GM18868 (cell line): ENCODE measurements at regions not wholly inside any gene's neighbourhood (a gene's known extent, or its start where the extent isn't known, plus 50 kb on each side); places are given as distances from the start of the nearest gene placed in this dataset.
"Not testable (repeated sequence)": the region's sequence is repeated elsewhere in the genome, so short reads cannot be mapped to it uniquely, and the experiment has no call there.

Source experiments
- ATAC-seq: cut with Tn5 transposase; IDR thresholded peaks from one replicate; pipeline ENCODE4 v1.9.1; 2021; ENCODE audit warnings: mild to moderate bottlenecking, moderate library complexity; ENCODE audit not compliant: unreplicated experiment

- ATAC-seq = no peak
Observed at GRCh38 chr19:23597661-23598060, 89.4 kb downstream of the ZNF675 start.

DNA sequence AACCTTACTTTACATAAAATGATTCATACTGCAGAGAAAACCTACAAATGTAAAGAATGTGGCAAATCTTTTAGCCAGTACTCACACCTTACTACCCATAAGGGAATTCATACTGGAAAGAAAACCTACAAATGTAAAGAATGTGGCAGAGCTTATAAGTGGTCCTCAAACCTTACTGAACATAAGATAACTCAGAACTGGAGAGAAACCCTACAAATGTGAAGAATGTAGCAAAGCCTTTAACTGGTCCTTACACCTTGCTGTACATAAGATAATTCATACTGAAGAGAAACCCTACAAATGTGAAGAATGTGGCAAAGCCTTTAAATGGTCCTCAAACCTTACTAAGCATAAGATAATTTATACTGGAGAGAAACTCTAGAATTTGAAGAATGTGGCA lies 90.1 kb downstream of the ZNF675 start:
- ATAC-seq = no peak

- not testable (repeated sequence) for ATAC-seq
Observed at GRCh38 chr19:23594311-23594710, 92.7 kb downstream of the ZNF675 start.

- ATAC-seq = no peak
Observed at GRCh38 chr19:23587546-23587945, 99.5 kb downstream of the ZNF675 start.

- ATAC-seq = no peak
Observed at GRCh38 chr19:23577501-23577900, 109.5 kb downstream of the ZNF675 start.

DNA sequence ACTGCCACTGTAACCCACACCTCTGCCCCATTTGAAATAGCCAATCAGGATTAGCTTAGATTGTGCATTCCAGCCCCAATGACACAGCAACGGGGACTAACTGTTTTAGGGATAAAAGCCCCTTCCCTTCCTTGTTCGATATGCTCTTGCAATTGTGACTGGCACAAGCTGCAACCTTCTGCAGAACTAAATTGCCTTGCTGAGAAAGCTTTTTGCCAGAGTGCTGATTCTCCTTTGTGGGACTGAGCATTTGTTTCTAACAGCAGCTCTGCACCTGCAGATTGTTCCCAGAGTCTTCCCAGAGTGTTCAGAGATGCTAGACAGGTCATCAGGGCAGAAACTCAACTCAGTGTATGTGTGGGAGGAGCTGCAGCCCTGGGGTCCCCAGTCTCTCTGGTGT lies 115.8 kb downstream of the ZNF675 start:
- ATAC-seq = no peak

- ATAC-seq = not testable (repeated sequence)
Observed at GRCh38 chr19:23568116-23568515, 118.9 kb downstream of the ZNF675 start.

DNA sequence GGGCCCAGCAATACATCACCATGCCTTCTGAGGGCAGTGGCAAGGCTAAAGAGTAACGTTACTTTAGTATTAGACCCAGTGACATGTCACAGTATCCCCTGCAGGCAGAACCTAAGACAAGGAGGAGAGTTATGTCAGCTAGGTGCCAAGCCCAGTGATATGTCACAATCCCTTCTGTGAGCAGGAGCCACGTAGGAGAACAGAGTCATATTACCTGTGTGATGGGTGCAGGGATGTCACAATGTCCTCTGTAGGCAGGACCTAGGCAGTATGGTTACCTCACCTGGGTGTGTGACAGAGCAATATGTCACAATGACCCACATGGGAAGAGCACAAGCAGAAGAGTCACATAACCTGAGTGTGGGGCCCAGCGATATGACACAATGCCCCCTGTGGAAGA lies 121.8 kb downstream of the ZNF675 start:
- no peak for ATAC-seq

GRCh38 chr19:23563326-23563725 lies 123.7 kb downstream of the ZNF675 start:
- ATAC-seq = no peak

DNA sequence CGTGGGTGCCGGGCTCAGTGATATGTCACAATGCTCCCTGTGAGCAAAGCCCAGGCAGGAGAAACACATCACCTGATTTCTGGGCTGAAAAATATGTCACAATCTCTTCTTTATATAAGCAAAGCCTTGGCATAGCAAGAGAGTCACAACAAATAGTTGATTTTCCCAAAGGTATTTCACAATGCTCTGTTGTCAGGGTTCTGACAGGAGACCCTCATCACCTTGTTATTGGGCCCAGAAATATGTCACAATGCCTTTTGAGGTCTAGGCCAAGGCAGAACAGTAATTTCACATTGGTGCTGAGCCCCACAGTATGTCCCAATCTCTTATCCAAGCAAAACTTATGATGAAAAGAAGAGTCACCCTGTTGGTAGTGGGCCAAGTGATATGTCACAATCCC lies 125.7 kb downstream of the ZNF675 start:
- no peak for ATAC-seq

GRCh38 chr19:23560051-23560450 lies 127.0 kb downstream of the ZNF675 start:
- ATAC-seq = no peak

DNA sequence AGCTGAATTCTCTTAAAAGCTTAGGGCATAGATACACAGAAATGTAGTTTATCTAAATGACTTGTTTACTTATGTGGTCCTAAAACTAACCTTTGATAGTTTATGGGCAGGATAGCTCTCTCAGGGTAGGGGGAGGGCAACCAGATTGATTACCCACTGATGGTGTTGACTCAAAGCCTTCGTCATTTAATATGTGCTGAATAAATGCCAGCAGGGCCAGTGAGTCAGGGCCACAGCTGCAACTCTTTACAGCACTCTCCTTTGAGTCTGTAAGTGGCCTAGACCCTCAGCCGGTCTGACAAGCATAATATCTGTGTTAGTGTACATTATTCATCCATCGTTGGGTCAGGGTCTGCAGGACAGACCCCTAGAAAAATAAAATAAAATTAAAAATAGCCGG lies 128.5 kb downstream of the ZNF675 start:
- no peak for ATAC-seq

GRCh38 chr19:23557381-23557780 lies 129.6 kb downstream of the ZNF675 start:
- no peak for ATAC-seq

DNA sequence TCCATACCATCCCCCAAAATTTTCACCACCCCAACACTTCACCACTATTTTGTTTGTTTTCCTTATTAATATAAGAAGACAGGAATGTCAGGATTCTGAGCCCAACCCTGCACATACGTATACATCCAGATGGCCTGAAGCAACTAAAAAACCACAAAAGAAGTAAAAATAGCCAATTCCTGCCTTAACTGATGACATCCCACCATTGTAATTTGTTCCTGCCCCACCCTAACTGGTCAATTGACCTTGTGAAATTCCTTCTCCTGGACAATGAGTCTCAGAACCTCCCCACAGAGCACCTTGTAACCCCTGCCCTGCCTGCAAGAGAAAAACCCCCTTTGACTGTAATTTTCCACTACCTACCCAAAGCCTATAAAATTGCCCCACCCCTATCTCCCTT lies 132.5 kb downstream of the ZNF675 start:
- ATAC-seq = no peak

DNA sequence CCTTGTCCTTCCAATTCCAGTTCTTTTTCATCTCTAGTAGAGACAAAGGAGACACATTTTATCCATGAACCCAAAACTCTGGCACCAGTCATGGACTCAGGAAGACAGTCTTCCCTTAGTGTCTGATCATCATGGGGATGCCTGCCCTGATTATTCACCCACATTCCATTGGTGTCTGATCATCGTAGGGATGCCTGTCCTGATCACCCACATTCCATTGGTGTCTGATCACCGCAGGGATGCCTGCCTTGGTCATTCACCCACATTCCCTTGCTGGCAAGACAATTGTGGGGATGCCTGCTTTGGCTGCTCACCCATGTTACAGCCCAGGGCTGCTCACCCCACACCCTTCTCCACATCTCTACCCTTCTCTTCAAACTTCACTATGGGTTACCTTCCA lies 136.9 kb downstream of the ZNF675 start:
- not testable (repeated sequence) for ATAC-seq

GRCh38 chr19:23547816-23548430 lies 139.1 kb downstream of the ZNF675 start:
- ATAC-seq = no peak

DNA sequence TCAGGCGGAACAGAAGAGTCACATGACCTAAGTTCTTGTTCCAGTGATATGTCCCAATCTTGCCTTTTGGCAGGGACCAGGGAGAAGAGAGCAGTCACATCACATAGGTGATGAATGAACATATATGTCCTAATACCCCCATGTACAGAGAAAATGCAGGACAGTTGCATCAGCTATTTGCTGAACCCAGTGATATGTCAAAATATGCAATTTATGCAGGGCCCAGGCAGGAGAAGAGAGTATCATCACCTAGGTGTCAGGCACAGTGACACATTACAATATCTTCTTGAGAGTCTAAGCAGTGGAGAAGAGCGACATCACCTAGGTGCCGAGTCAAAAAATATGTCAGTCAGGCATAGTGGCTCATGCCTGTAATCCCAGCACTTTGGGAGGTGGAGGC lies 139.9 kb downstream of the ZNF675 start:
- no peak for ATAC-seq

DNA sequence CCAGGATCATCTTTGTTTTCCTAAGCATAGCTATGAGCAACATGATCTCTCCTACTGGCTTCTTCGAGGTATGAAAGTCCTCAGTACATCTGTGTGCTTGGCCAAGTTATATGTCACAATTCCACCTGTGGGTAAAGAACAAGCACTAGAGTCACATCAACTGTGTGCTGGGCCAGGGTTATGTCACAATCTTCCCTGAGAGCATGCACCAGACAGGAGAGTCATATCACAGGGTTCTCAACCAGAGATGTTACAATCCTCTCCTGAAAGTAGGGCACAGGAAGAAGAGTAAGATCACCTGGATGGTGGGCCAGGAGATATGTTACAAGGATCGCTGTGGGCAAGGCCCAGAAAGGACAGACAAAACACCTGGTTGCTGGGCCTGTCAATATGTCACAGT lies 143.7 kb downstream of the ZNF675 start:
- ATAC-seq = no peak

DNA sequence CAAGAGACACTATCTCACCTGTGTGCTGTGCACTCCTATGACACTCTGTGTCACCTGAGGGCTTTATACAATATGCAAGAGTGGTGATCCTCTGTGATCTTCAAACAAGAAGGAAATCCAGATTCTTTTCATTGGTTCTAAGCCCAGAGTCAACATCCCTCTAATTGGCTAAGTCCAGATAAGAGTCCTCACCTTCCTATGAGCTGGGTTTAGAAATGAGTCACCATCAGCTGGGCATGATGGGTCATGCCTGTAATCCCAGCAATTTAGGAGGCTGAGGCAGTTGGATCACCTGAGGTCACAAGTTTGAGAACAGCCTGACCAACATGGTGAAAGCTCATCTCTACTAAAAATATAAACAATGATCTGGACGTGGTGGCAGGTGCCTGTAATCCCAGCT lies 144.4 kb downstream of the ZNF675 start:
- no peak for ATAC-seq

DNA sequence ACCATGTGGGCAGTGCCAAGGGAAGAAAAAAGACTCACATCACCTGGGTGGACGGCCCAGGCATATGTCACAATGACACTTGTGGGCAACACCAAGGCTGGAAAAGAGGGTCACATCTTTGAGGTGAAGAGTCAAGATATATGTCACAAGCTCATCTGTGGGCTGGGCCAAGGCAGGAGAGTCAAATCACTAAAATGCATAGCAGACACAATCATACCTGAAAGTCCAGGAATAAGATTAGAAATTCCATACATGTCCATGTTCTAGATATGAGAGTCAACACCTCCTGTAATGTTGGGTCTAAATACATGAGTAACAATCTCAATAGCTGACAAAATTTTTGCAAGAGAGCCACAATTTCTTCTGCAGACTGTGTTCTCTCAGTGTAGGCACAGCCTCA lies 145.0 kb downstream of the ZNF675 start:
- ATAC-seq = no peak

- not testable (repeated sequence) for ATAC-seq
Observed at GRCh38 chr19:23540180-23540579, 144.9 kb upstream of the ZNF91 start.

DNA sequence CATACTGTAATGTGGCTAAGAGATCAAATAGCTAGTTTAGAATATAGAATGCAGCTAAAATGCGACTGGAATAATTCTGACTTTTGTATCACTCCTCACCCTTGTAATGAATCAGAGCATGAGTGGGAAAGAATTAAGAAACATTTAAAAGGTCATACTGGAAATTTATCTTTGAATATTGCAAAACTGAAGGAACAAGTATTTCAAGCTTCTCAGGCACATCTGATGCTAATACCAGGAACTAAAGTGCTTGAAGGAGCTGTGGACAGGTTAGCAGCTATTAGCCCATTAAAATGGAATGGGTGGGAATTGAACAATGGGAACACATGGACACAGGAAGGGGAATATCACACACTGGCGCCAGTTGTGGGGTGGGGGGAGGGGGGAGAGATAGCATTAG lies 144.2 kb upstream of the ZNF91 start:
- no peak for ATAC-seq

DNA sequence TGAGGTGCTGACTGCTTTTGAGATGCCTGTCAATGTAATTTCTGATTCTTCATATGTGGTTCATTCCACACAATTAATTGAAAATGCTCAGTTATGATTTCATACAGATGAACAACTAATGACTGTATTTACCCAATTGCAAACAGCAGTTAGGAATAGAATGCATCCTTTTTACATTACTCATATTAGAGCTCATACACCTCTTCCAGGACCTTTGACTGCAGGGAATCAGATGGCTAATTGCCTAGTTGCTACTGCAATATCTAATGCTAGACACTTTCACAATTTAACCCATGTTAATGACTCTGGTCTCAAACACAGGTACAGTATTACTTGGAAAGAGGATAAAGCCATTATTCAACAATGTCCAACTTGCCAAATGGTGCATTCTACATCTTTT lies 141.9 kb upstream of the ZNF91 start:
- not testable (repeated sequence) for ATAC-seq
